Tibial nerve (tissue), 4 donors: ENCODE measurements at regions not wholly inside any gene's neighbourhood (a gene's known extent, or its start where the extent isn't known, plus 50 kb on each side); places are given as distances from the start of the nearest gene placed in this dataset.

Experiments
- DNase-seq, 2 donors: peaks; one replicate each; pipeline ENCODE4 v3.0.0-alpha.2; 2019; ENCODE audit warnings: low spot score in 2 of 2
- H3K27ac ChIP-seq, 4 donors: fragments of 200-600 bp; sonication (generic) in 3 of 4; one replicate each; pipeline ENCODE4 v1.5.1; 2017 to 2019; ENCODE audit warnings: mild to moderate bottlenecking in 1 of 4
- H3K27me3 ChIP-seq, 2 donors: fragments of 200-600 bp; sonication (generic) in 1 of 2; one replicate each; pipeline versions ENCODE4 v1.5.1 to v1.6.0; 2017 to 2019
- H3K36me3 ChIP-seq, 3 donors: fragments of 200-600 bp; sonication (generic); one replicate each; pipeline ENCODE4 v1.5.1; 2018 to 2019
- H3K4me1 ChIP-seq, 4 donors: fragments of 200-600 bp; sonication (generic) in 3 of 4; one replicate each; pipeline ENCODE4 v1.5.1; 2017 to 2019
- H3K4me3 ChIP-seq, 4 donors: fragments of 200-600 bp; sonication (generic) in 3 of 4; one replicate each; pipeline ENCODE4 v1.5.1; 2017 to 2019; ENCODE audit warnings: mild to moderate bottlenecking in 1 of 4, moderate library complexity in 1 of 4
- H3K9me3 ChIP-seq, 4 donors: fragments of 200-600 bp; sonication (generic) in 3 of 4; one replicate each; pipeline ENCODE4 v1.5.1; 2017 to 2019
- CTCF ChIP-seq, 5 experiments: fragments of 200-600 bp in 3 of 5; fragments of 450-650 bp in 2 of 5; sonication (generic) in 3 of 5; IDR thresholded peaks; one replicate each; pipeline ENCODE4 v1.5.1; 2016 to 2019; ENCODE audit warnings: antibody characterized with exemption in 5 of 5, mild to moderate bottlenecking in 3 of 5, moderate library complexity in 2 of 5
- EP300 ChIP-seq, 2 donors: sonication (generic); formaldehyde crosslinking; IDR thresholded peaks; one replicate each; pipeline ENCODE4 v1.6.1; 2017; ENCODE audit warnings: antibody characterized with exemption in 2 of 2, mild to moderate bottlenecking in 1 of 2
- POLR2A ChIP-seq, 2 donors: fragments of 450-650 bp; IDR thresholded peaks; one replicate each; pipeline ENCODE4 v1.6.1; 2017; ENCODE audit warnings: antibody characterized with exemption in 2 of 2, mild to moderate bottlenecking in 2 of 2, moderate library complexity in 2 of 2
- WGBS, 2 donors: methylation state at CpG; one replicate each; pipeline ENCODE4 v1.1.5; 2018; 5-methylcytosine and 5-hydroxymethylcytosine counted together

- no peaks in the 10 kb centered on the region for H3K9me3 ChIP-seq
- no peaks in the 10 kb centered on the region for H3K36me3 ChIP-seq
- TF ChIP-seq EP300 (IDR thresholded peaks at IDR 0.05) (no peak), CTCF (IDR thresholded peaks at IDR 0.05) (no peak), POLR2A (IDR thresholded peaks at IDR 0.05) (no peak)
- peak overlapping the region in 1 of 4 donors; percentile 4 for H3K27ac ChIP-seq
- peaks cover 0 to 11% (median 0%) of the 10 kb centered on the region in 4 donors for H3K4me1 ChIP-seq
- no peak overlapping the region for H3K4me3 ChIP-seq
- WGBS, 2 donors = 49 to 58% methylated on average over 2 of the region's 2 CpGs
- no peaks in the 10 kb centered on the region for H3K27me3 ChIP-seq
- DNase-seq = no peak
Observed at GRCh38 chr7:96426685-96427084, 104.8 kb upstream of the SLC25A13 start.

GRCh38 chr7:96426027-96426426 lies 104.1 kb upstream of the SLC25A13 start:
- Histone ChIP-seq H3K36me3 (no peaks in the 10 kb centered on the region), H3K9me3 (no peaks in the 10 kb centered on the region), H3K4me3 (no peak overlapping the region), H3K27me3 (no peaks in the 10 kb centered on the region), H3K4me1 (peaks cover 0 to 11% (median 0%) of the 10 kb centered on the region in 4 donors), H3K27ac (peak overlapping the region in 2 of 4 donors; percentile 4 to 30)
- TF ChIP-seq EP300 (IDR thresholded peaks at IDR 0.05) = no peak
- TF ChIP-seq POLR2A (IDR thresholded peaks at IDR 0.05) = no peak
- 53 to 62% methylated on average over 3 of the region's 3 CpGs for WGBS, 2 donors
- no peak for DNase-seq

GRCh38 chr7:96424411-96424810 lies 102.5 kb upstream of the SLC25A13 start:
- H3K9me3 ChIP-seq = no peaks in the 10 kb centered on the region
- no peak for DNase-seq
- H3K27ac ChIP-seq = no peak overlapping the region
- H3K4me1 ChIP-seq = peaks cover 0 to 11% (median 0%) of the 10 kb centered on the region in 4 donors
- no peak overlapping the region for H3K4me3 ChIP-seq
- H3K36me3 ChIP-seq = no peaks in the 10 kb centered on the region
- TF ChIP-seq POLR2A (IDR thresholded peaks at IDR 0.05) = no peak
- TF ChIP-seq EP300 (IDR thresholded peaks at IDR 0.05) = no peak
- no peak for TF ChIP-seq CTCF (IDR thresholded peaks at IDR 0.05)
- no peaks in the 10 kb centered on the region for H3K27me3 ChIP-seq
- 41 to 53% methylated on average over 1 of the region's 1 CpG for WGBS, 2 donors

- no peak for DNase-seq
- no peak for TF ChIP-seq EP300 (IDR thresholded peaks at IDR 0.05)
- Histone ChIP-seq H3K27ac (no peak overlapping the region), H3K4me1 (peaks cover 0 to 11% (median 0%) of the 10 kb centered on the region in 4 donors), H3K27me3 (no peaks in the 10 kb centered on the region), H3K4me3 (no peak overlapping the region), H3K36me3 (no peaks in the 10 kb centered on the region), H3K9me3 (no peaks in the 10 kb centered on the region)
- WGBS, 2 donors = 76 to 81% methylated on average over 2 of the region's 2 CpGs
Observed at GRCh38 chr7:96422388-96422787, 100.5 kb upstream of the SLC25A13 start.

GRCh38 chr7:96418581-96418980 lies 96.7 kb upstream of the SLC25A13 start:
- Histone ChIP-seq H3K4me3 (no peak overlapping the region), H3K4me1 (peaks cover 0 to 14% (median 0%) of the 10 kb centered on the region in 4 donors), H3K27ac (no peak overlapping the region), H3K27me3 (no peaks in the 10 kb centered on the region), H3K9me3 (no peaks in the 10 kb centered on the region), H3K36me3 (no peaks in the 10 kb centered on the region)
- DNase-seq = no peak
- 77 to 78% methylated on average over 1 of the region's 1 CpG for WGBS, 2 donors
- TF ChIP-seq CTCF (IDR thresholded peaks at IDR 0.05) = no peak
- no peak for TF ChIP-seq EP300 (IDR thresholded peaks at IDR 0.05)
- TF ChIP-seq POLR2A (IDR thresholded peaks at IDR 0.05) = no peak

GRCh38 chr7:96417784-96418183 lies 95.9 kb upstream of the SLC25A13 start:
- 33 to 49% methylated on average over 1 of the region's 1 CpG for WGBS, 2 donors
- no peak for DNase-seq
- Histone ChIP-seq H3K27ac (no peak overlapping the region), H3K4me1 (peaks cover 0 to 14% (median 0%) of the 10 kb centered on the region in 4 donors), H3K4me3 (no peak overlapping the region), H3K27me3 (no peaks in the 10 kb centered on the region), H3K36me3 (no peaks in the 10 kb centered on the region), H3K9me3 (no peaks in the 10 kb centered on the region)
- TF ChIP-seq EP300 (IDR thresholded peaks at IDR 0.05) (no peak), POLR2A (IDR thresholded peaks at IDR 0.05) (no peak), CTCF (IDR thresholded peaks at IDR 0.05) (no peak)
